ENCODE measurements at regions not wholly inside any gene's neighbourhood (a gene's known extent, or its start where the extent isn't known, plus 50 kb on each side); places are given as distances from the start of the nearest gene placed in this dataset.
"Not testable (repeated sequence)": the region's sequence is repeated elsewhere in the genome, so short reads cannot be mapped to it uniquely, and the experiment has no call there.

- no peak for DNase-seq (ENCODE audit: low spot score)
These were observed 181.2 kb upstream of the SMAD3 start for GRCh38 chr15:66884115-66884622.

GRCh38 chr15:66884661-66885237, 180.7 kb upstream of the SMAD3 start:
- DNase-seq (ENCODE audit: low spot score), result no peak

GRCh38 chr15:66885281-66885915, 180.0 kb upstream of the SMAD3 start:
- DNase-seq (ENCODE audit: low spot score), result no peak

- no peak for DNase-seq (ENCODE audit: low spot score)
These were observed 179.1 kb upstream of the SMAD3 start for GRCh38 chr15:66886241-66886675.

GRCh38 chr15:66886686-66887273, 178.6 kb upstream of the SMAD3 start:
- no peak for DNase-seq (ENCODE audit: low spot score)

- not testable (repeated sequence) for DNase-seq (ENCODE audit: low spot score)
These were observed 176.1 kb upstream of the SMAD3 start for GRCh38 chr15:66889298-66889697.

- no peak for DNase-seq (ENCODE audit: low spot score)
These were observed 173.6 kb upstream of the SMAD3 start for GRCh38 chr15:66891776-66892175.

- no peak for DNase-seq (ENCODE audit: low spot score)
These were observed 172.1 kb upstream of the SMAD3 start for GRCh38 chr15:66893294-66893693.

GRCh38 chr15:66894363-66894762, 171.0 kb upstream of the SMAD3 start:
- no peak for DNase-seq (ENCODE audit: low spot score)

GRCh38 chr15:66894986-66895780, 170.2 kb upstream of the SMAD3 start:
- no peak for DNase-seq (ENCODE audit: low spot score)

- DNase-seq (ENCODE audit: low spot score), result no peak
These were observed 169.5 kb upstream of the SMAD3 start for GRCh38 chr15:66895794-66896453.

GRCh38 chr15:66896611-66897010, 168.8 kb upstream of the SMAD3 start:
- no peak for DNase-seq (ENCODE audit: low spot score)

- DNase-seq (ENCODE audit: low spot score), result no peak
These were observed 168.0 kb upstream of the SMAD3 start for GRCh38 chr15:66897416-66897815.

GRCh38 chr15:66897971-66898370, 167.4 kb upstream of the SMAD3 start:
- no peak for DNase-seq (ENCODE audit: low spot score)

GRCh38 chr15:66898656-66899386, 166.6 kb upstream of the SMAD3 start:
- no peak for DNase-seq (ENCODE audit: low spot score)

GRCh38 chr15:66899555-66900350, 165.6 kb upstream of the SMAD3 start:
- peak; percentile 74 for DNase-seq (ENCODE audit: low spot score)

GRCh38 chr15:66900586-66901310, 164.7 kb upstream of the SMAD3 start:
- DNase-seq (ENCODE audit: low spot score), result no peak

GRCh38 chr15:66901336-66902100, 163.9 kb upstream of the SMAD3 start:
- peak; percentile 35 for DNase-seq (ENCODE audit: low spot score)

GRCh38 chr15:66905185-66905584, 160.2 kb upstream of the SMAD3 start:
- no peak for DNase-seq (ENCODE audit: low spot score)
